Suprapubic skin (tissue), 4 donors: ENCODE measurements at regions not wholly inside any gene's neighbourhood (a gene's known extent, or its start where the extent isn't known, plus 50 kb on each side); places are given as distances from the start of the nearest gene placed in this dataset.

ENCODE experiments used
- DNase-seq, 2 donors: peaks; one replicate each; pipeline ENCODE4 v3.0.0-alpha.2; 2019; ENCODE audit warnings: low spot score in 2 of 2
- H3K27ac ChIP-seq: fragments of 200-600 bp; sonication (generic); one replicate; pipeline ENCODE4 v1.5.1; 2019
- H3K27me3 ChIP-seq: fragments of 200-600 bp; sonication (generic); one replicate; pipeline ENCODE4 v1.5.1; 2019
- H3K36me3 ChIP-seq: fragments of 200-600 bp; sonication (generic); one replicate; pipeline ENCODE4 v1.5.1; 2019
- H3K4me1 ChIP-seq: fragments of 200-600 bp; sonication (generic); one replicate; pipeline ENCODE4 v1.5.1; 2019
- H3K4me3 ChIP-seq: fragments of 200-600 bp; sonication (generic); one replicate; pipeline ENCODE4 v1.5.1; 2019; ENCODE audit warnings: mild to moderate bottlenecking
- H3K9me3 ChIP-seq: fragments of 200-600 bp; sonication (generic); one replicate; pipeline ENCODE4 v1.5.1; 2019
- EP300 ChIP-seq: sonication (generic); formaldehyde crosslinking; IDR thresholded peaks from one replicate; pipeline ENCODE4 v1.6.1; 2017; ENCODE audit warnings: antibody characterized with exemption
- POLR2A ChIP-seq, 2 donors: fragments of 450-650 bp; IDR thresholded peaks; one replicate each; pipeline ENCODE4 v1.6.1; 2017; ENCODE audit warnings: antibody characterized with exemption in 2 of 2, mild to moderate bottlenecking in 2 of 2, moderate library complexity in 2 of 2
- POLR2AphosphoS5 ChIP-seq, 3 donors: sonication (generic); formaldehyde crosslinking; IDR thresholded peaks; one replicate each; pipeline ENCODE4 v1.6.1; 2017; ENCODE audit warnings: antibody characterized with exemption in 3 of 3
- WGBS: methylation state at CpG from one replicate; pipeline ENCODE4 v1.1.5; 2018; 5-methylcytosine and 5-hydroxymethylcytosine counted together
- TF ChIP-seq, protein P1 (sequence below), 2 donors: fragments of 200-600 bp in 1 of 2; fragments of 450-650 bp in 1 of 2; sonication (generic) in 1 of 2; IDR thresholded peaks; one replicate each; pipeline ENCODE4 v1.5.1; 2016 to 2019; ENCODE audit warnings: antibody characterized with exemption in 2 of 2, mild to moderate bottlenecking in 1 of 2, moderate library complexity in 1 of 2

DNA sequence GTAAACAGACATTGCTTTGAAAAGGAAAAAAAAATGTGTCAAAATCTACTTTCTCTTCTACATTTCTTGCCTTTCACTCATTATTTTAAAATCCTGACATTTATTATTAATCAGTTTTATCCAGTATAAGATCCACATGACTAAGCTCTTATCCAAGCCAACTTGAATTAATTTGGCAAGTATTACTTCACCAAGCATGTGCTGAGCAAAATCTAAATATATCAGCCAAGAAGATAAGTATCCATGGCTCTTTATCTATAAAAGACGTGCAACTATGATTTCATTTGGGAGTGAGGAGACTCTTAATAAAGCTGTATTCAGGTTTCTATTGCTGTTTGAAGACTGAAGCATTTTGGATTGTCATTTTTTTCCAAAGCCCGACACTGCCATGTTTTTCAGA lies 221.3 kb downstream of the TRIM36 start:
- H3K27ac ChIP-seq = no peak overlapping the region
- H3K4me3 ChIP-seq = no peak overlapping the region
- 33% methylated on average over 2 of the region's 2 CpGs for WGBS
- DNase-seq = no peak
- H3K36me3 ChIP-seq = no peaks in the 10 kb centered on the region
- H3K27me3 ChIP-seq = no peaks in the 10 kb centered on the region
- H3K9me3 ChIP-seq = no peaks in the 10 kb centered on the region
- H3K4me1 ChIP-seq = no peaks in the 10 kb centered on the region
- no peak for TF ChIP-seq EP300
- TF ChIP-seq, protein P1, sequence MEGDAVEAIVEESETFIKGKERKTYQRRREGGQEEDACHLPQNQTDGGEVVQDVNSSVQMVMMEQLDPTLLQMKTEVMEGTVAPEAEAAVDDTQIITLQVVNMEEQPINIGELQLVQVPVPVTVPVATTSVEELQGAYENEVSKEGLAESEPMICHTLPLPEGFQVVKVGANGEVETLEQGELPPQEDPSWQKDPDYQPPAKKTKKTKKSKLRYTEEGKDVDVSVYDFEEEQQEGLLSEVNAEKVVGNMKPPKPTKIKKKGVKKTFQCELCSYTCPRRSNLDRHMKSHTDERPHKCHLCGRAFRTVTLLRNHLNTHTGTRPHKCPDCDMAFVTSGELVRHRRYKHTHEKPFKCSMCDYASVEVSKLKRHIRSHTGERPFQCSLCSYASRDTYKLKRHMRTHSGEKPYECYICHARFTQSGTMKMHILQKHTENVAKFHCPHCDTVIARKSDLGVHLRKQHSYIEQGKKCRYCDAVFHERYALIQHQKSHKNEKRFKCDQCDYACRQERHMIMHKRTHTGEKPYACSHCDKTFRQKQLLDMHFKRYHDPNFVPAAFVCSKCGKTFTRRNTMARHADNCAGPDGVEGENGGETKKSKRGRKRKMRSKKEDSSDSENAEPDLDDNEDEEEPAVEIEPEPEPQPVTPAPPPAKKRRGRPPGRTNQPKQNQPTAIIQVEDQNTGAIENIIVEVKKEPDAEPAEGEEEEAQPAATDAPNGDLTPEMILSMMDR (IDR thresholded peaks at IDR 0.05) = no peak
- no peak for TF ChIP-seq POLR2A (IDR thresholded peaks at IDR 0.05)
- no peak for TF ChIP-seq POLR2AphosphoS5 (IDR thresholded peaks at IDR 0.05)

- TF ChIP-seq EP300 (no peak), POLR2AphosphoS5 (IDR thresholded peaks at IDR 0.05) (no peak), POLR2A (IDR thresholded peaks at IDR 0.05) (no peak)
- TF ChIP-seq, protein P1 (IDR thresholded peaks at IDR 0.05) = no peak
- no peak overlapping the region for H3K27ac ChIP-seq
- peaks cover 13% of the 10 kb centered on the region for H3K9me3 ChIP-seq
- 73% methylated on average over 1 of the region's 1 CpG for WGBS
- no peak overlapping the region for H3K4me3 ChIP-seq
- no peak for DNase-seq
- no peaks in the 10 kb centered on the region for H3K36me3 ChIP-seq
- no peaks in the 10 kb centered on the region for H3K4me1 ChIP-seq
- H3K27me3 ChIP-seq = no peaks in the 10 kb centered on the region
These were observed 229.0 kb downstream of the TRIM36 start for GRCh38 chr5:114940709-114941108.

GRCh38 chr5:114935490-114935889 lies 234.2 kb downstream of the TRIM36 start:
- no peak for TF ChIP-seq POLR2AphosphoS5 (IDR thresholded peaks at IDR 0.05)
- TF ChIP-seq, protein P1 (IDR thresholded peaks at IDR 0.05) = no peak
- no peak for TF ChIP-seq EP300
- TF ChIP-seq POLR2A (IDR thresholded peaks at IDR 0.05) = no peak
- H3K27ac ChIP-seq = no peak overlapping the region
- H3K36me3 ChIP-seq = no peaks in the 10 kb centered on the region

DNA sequence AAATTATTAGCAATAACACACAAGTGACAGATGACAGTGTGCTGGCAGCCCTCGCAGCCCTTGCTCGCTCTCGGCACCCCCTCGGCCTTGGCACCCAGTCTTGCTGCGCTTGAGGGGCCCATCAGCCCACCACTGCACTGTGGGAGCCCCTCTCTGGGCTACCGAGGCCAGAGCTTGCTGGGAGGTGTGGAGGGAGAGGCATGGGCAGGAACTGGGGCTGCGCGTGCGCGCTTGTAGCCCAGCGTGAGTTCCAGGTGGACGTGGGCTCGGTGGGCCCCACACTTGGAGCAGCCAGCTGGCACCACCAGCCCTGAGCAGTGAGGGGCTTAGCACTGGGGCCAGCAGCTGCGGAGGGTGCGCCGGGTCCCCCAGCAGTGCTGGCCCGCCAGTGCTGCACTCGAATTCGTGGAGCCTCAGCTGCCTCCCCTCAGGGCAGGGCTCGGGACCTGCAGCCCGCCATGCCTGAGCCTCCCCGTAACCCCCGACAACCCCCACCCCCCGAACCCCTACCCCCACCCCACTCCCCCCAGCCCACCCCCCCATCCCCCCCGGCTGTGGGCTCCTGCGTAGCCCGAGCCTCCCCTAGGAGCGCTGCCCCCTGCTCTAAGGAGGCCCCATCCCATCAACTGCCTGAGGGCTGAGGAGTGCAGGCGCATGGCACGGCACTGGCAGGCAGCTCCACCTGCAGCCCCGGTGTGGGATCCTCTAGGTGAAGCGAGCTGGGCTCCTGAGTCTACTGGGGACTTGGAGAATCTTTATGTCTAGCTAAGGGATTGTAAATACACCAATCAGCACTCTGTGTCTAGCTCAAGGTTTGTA lies 240.9 kb downstream of the TRIM36 start:
- Histone ChIP-seq H3K27me3 (no peaks in the 10 kb centered on the region), H3K36me3 (no peaks in the 10 kb centered on the region), H3K4me1 (no peaks in the 10 kb centered on the region), H3K9me3 (peaks cover 4% of the 10 kb centered on the region), H3K27ac (no peak overlapping the region), H3K4me3 (no peak overlapping the region)
- no peak for TF ChIP-seq POLR2AphosphoS5 (IDR thresholded peaks at IDR 0.05)
- TF ChIP-seq, protein P1 (IDR thresholded peaks at IDR 0.05) = no peak
- no peak for DNase-seq
- 77% methylated on average over 8 of the region's 32 CpGs for WGBS

More at GRCh38 chr5:114935490-114935889, 234.2 kb downstream of the TRIM36 start:
- no peaks in the 10 kb centered on the region for H3K4me1 ChIP-seq
- H3K4me3 ChIP-seq = no peak overlapping the region
- no peak for DNase-seq
- H3K9me3 ChIP-seq = peaks cover 7% of the 10 kb centered on the region
- no peaks in the 10 kb centered on the region for H3K27me3 ChIP-seq

DNA sequence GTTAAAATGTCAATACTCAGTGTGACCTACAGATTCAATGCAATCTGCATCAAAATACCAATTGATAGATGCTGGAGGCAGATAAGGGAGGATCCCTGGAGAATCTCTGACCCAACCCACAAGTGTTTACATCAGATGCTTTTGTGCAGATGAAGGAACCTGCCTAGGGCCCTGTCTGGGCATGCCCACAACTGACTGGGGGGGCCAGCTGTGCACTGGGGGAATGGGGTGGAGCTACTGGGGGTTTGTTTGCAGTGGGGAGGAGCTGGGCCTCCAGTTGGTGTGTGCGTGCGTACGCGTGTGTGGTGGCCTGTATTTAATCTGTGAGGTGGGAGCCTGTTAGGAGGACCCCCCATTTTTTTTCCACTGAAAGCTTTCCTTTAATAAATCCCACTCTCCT lies 244.9 kb downstream of the TRIM36 start:
- DNase-seq = no peak
- H3K27me3 ChIP-seq = no peaks in the 10 kb centered on the region
- H3K4me1 ChIP-seq = no peaks in the 10 kb centered on the region
- no peaks in the 10 kb centered on the region for H3K36me3 ChIP-seq
- no peak overlapping the region for H3K27ac ChIP-seq
- 99% methylated on average over 4 of the region's 4 CpGs for WGBS
- no peak for TF ChIP-seq EP300
- TF ChIP-seq POLR2A (IDR thresholded peaks at IDR 0.05) = no peak
- TF ChIP-seq POLR2AphosphoS5 (IDR thresholded peaks at IDR 0.05) = no peak
- TF ChIP-seq, protein P1 (IDR thresholded peaks at IDR 0.05) = no peak
- H3K4me3 ChIP-seq = no peak overlapping the region
- peaks cover 4% of the 10 kb centered on the region for H3K9me3 ChIP-seq
